Testis (tissue), 2 donors: ENCODE measurements at regions not wholly inside any gene's neighbourhood (a gene's known extent, or its start where the extent isn't known, plus 50 kb on each side); places are given as distances from the start of the nearest gene placed in this dataset.

Experiments
- CTCF ChIP-seq, 3 experiments: fragments of 450-650 bp in 2 of 3; fragments of 200-600 bp in 1 of 3; sonication (generic) in 1 of 3; IDR thresholded peaks; one replicate each; pipeline ENCODE4 v1.5.1; 2016 to 2019; ENCODE audit warnings: antibody characterized with exemption in 3 of 3, mild to moderate bottlenecking in 2 of 3, moderate library complexity in 1 of 3
- POLR2A ChIP-seq: fragments of 450-650 bp; IDR thresholded peaks from one replicate; pipeline ENCODE4 v1.6.1; 2017; ENCODE audit warnings: antibody characterized with exemption, mild to moderate bottlenecking, moderate library complexity

DNA sequence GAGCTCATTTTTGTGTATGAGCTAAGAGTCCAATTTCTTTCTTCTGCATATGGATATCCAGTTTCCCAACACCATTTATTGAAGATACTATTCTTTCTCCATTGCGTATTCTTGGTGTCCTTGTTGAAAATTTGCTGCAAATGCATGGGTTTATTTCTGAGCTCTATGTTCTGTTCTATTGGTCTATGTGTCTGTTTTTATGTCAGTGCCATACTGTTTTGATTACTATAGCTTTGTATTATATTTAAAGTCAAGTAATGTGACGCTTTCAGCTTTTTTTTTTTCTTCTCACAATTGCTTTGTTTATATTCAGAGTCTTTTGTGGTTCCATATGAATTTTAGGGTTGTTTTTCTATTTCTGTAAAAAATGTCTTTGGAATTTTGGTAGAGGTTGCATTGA is 247.1 kb upstream of the TBX3 start:
- TF ChIP-seq CTCF (IDR thresholded peaks at IDR 0.05) (no peak), POLR2A (no peak)
